ENCODE measurements at regions not wholly inside any gene's neighbourhood (a gene's known extent, or its start where the extent isn't known, plus 50 kb on each side); places are given as distances from the start of the nearest gene placed in this dataset.

GRCh38 chr3:174583396-174583795 is 275.7 kb upstream of the NAALADL2 start:
- Histone ChIP-seq H3K9me3 (ENCODE audit: insufficient read depth in 2 of 2, low read depth in 1 of 2, low read length in 1 of 2) (no peaks in the 10 kb centered on the region; a peak in 1 of 4 replicates), H3K27me3 (replicated peaks in 1 of 4; ENCODE audit: control insufficient read depth in 3 of 4, extremely low read depth in 1 of 4, insufficient read depth in 3 of 4, low read length in 3 of 4) (no peaks in the 10 kb centered on the region), H3K36me3 (ENCODE audit: control insufficient read depth in 2 of 4, insufficient read depth in 4 of 4, low read length in 3 of 4) (no peaks in the 10 kb centered on the region), H3K4me3 (ENCODE audit: extremely low read depth in 1 of 4, insufficient read depth in 2 of 4, low read depth in 3 of 4, low read length in 4 of 4) (no peak overlapping the region), H4K8ac (ENCODE audit: extremely low read depth, insufficient read depth, low read length) (no peak overlapping the region), H4K5ac (ENCODE audit: insufficient read length, low read depth, low read length) (no peak overlapping the region), H3K23me2 (ENCODE audit: low read depth, low read length) (no peaks in the 10 kb centered on the region), H3K27ac (ENCODE audit: low read depth, low read length) (no peak overlapping the region), H4K20me1 (replicated peaks in 1 of 2; ENCODE audit: control insufficient read depth in 1 of 2, insufficient read depth in 2 of 2, low read length in 2 of 2) (no peaks in the 10 kb centered on the region), H2BK20ac (ENCODE audit: low read length) (no peak overlapping the region), H4K91ac (replicated peaks; ENCODE audit: insufficient read length, low read length) (no peak overlapping the region), H3K4ac (replicated peaks; ENCODE audit: insufficient read length, low read depth, low read length) (no peak overlapping the region), H3K18ac (ENCODE audit: extremely low read depth, low read length) (no peak overlapping the region), H3K4me1 (replicated peaks in 1 of 4; ENCODE audit: control insufficient read depth in 3 of 4, insufficient read depth in 4 of 4, low read length in 3 of 4) (no peaks in the 10 kb centered on the region), H3K79me1 (ENCODE audit: low read depth, low read length) (no peaks in the 10 kb centered on the region), H2AFZ (ENCODE audit: low read length) (no peak overlapping the region), H2AK5ac (ENCODE audit: low read depth, low read length) (no peak overlapping the region), H2BK15ac (ENCODE audit: low read length) (no peak overlapping the region), H3K9ac (replicated peaks in 1 of 4; ENCODE audit: extremely low read depth in 1 of 4, low read depth in 3 of 4, low read length in 3 of 4) (no peak overlapping the region), H3K14ac (ENCODE audit: insufficient read length) (no peak overlapping the region), H2BK5ac (ENCODE audit: low read depth, low read length) (no peak overlapping the region), H3K56ac (replicated peaks; ENCODE audit: insufficient read length, low read depth, low read length) (no peak overlapping the region), H2BK120ac (replicated peaks; ENCODE audit: low read depth, low read length) (no peak overlapping the region), H3K79me2 (ENCODE audit: control insufficient read depth in 1 of 2, insufficient read depth in 2 of 2, low read length in 2 of 2) (no peaks in the 10 kb centered on the region), H2BK12ac (ENCODE audit: low read depth, low read length) (no peak overlapping the region), H3K4me2 (ENCODE audit: insufficient read depth in 1 of 2, low read depth in 2 of 2, low read length in 2 of 2) (no peak overlapping the region), H3K23ac (ENCODE audit: insufficient read length) (no peak overlapping the region)
- 93% methylated on average over 1 of the region's 1 CpG; no CpG with 5 or more reads in 1 of the 2 experiments for WGBS, 2 experiments (ENCODE audit: extremely low coverage in 1 of 2, insufficient coverage in 1 of 2, insufficient read length in 1 of 2, insufficient replicate concordance in 2 of 2, low coverage in 1 of 2, low lambda C conversion rate in 2 of 2, missing lambda C conversion rate in 1 of 2)
- ChIA-PET CTCF (ENCODE audit: partially characterized antibody) (no interaction called here), POLR2A (ENCODE audit: partially characterized antibody) (no interaction called here)
- FAIRE-seq (no peak), DNase-seq (ENCODE audit: low read depth in 1 of 2, low spot score in 2 of 2) (no peak)
- no peak for TF ChIP-seq CHD7 (IDR thresholded peaks at IDR 0.05; ENCODE audit: insufficient replicate concordance, low read length)
